Vagina (tissue), 2 donors: ENCODE measurements at regions not wholly inside any gene's neighbourhood (a gene's known extent, or its start where the extent isn't known, plus 50 kb on each side); places are given as distances from the start of the nearest gene placed in this dataset.

ENCODE experiments used
- POLR2A ChIP-seq, 2 donors: fragments of 450-650 bp; IDR thresholded peaks; one replicate each; pipeline ENCODE4 v1.6.1; 2017; ENCODE audit warnings: antibody characterized with exemption in 2 of 2, mild to moderate bottlenecking in 2 of 2, moderate library complexity in 2 of 2
- TF ChIP-seq, protein P1 (sequence below), 3 experiments: fragments of 450-650 bp in 2 of 3; fragments of 200-600 bp in 1 of 3; sonication (generic) in 1 of 3; IDR thresholded peaks; one replicate each; pipeline ENCODE4 v1.5.1; 2017 to 2019; ENCODE audit warnings: antibody characterized with exemption in 3 of 3, mild to moderate bottlenecking in 2 of 3, moderate library complexity in 2 of 3

DNA sequence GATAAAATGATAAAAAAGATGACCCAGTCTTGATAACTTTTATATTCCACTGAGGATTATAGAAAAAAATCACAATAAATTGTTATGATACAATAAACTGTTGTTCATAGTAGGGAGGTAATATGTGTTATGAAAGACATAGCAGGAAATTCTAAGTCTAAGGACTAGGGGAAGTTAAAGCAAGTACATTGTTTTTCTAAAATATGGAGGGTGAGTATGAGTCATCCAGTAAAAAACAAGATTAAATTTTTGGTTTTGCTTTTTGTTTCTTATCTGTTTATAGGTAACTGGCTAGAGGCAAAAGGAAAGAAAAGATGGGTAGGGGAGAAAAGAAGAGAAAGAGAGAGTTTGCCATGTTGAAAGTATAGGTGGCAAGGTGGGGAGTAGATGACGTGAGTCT, 188.4 kb downstream of the POLR1F start:
- TF ChIP-seq, protein P1, sequence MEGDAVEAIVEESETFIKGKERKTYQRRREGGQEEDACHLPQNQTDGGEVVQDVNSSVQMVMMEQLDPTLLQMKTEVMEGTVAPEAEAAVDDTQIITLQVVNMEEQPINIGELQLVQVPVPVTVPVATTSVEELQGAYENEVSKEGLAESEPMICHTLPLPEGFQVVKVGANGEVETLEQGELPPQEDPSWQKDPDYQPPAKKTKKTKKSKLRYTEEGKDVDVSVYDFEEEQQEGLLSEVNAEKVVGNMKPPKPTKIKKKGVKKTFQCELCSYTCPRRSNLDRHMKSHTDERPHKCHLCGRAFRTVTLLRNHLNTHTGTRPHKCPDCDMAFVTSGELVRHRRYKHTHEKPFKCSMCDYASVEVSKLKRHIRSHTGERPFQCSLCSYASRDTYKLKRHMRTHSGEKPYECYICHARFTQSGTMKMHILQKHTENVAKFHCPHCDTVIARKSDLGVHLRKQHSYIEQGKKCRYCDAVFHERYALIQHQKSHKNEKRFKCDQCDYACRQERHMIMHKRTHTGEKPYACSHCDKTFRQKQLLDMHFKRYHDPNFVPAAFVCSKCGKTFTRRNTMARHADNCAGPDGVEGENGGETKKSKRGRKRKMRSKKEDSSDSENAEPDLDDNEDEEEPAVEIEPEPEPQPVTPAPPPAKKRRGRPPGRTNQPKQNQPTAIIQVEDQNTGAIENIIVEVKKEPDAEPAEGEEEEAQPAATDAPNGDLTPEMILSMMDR (IDR thresholded peaks at IDR 0.05), result no peak
- no peak for TF ChIP-seq POLR2A (IDR thresholded peaks at IDR 0.05)
